Keratinocyte (primary cell): ENCODE measurements at regions not wholly inside any gene's neighbourhood (a gene's known extent, or its start where the extent isn't known, plus 50 kb on each side); places are given as distances from the start of the nearest gene placed in this dataset.

ENCODE experiments used
- CTCF ChIP-seq, 3 experiments: IDR thresholded peaks in 1 of 3; conservative IDR thresholded peaks in 1 of 3; optimal IDR thresholded peaks in 1 of 3; 2 replicates in 2 of 3; 3 replicates in 1 of 3; pipeline versions ENCODE3 to v1.5.1; 2011; ENCODE audit warnings: low read length in 3 of 3, mild to moderate bottlenecking in 3 of 3, moderate library complexity in 2 of 3, control low read depth in 1 of 3, inconsistent platforms in 1 of 3; ENCODE audit not compliant: insufficient read depth in 2 of 3; ENCODE audit errors: extremely low read depth in 1 of 3
- EZH2 ChIP-seq: IDR thresholded peaks from one replicate; pipeline ENCODE4 v1.6.1; 2012; ENCODE audit warnings: inconsistent platforms, mild to moderate bottlenecking, low read length, moderate library complexity

- no peak for TF ChIP-seq CTCF (optimal IDR thresholded peaks at IDR 0.05 in 1 of 3, IDR thresholded peaks at IDR 0.05 in 1 of 3, conservative IDR thresholded peaks at IDR 0.05 in 1 of 3; ENCODE audit: extremely low read depth in 1 of 3, insufficient read depth in 2 of 3, low read length in 3 of 3)
- TF ChIP-seq EZH2: no peak
Measured at GRCh38 chr1:101389547-101389929, 152.7 kb downstream of the S1PR1 start.
